ENCODE measurements at regions not wholly inside any gene's neighbourhood (a gene's known extent, or its start where the extent isn't known, plus 50 kb on each side); places are given as distances from the start of the nearest gene placed in this dataset.

GRCh38 chr4:116400480-116400879, 684.9 kb downstream of the TRAM1L1 start:
- FAIRE-seq = no peak

- no peak for FAIRE-seq
Observed at GRCh38 chr4:116397714-116398113, 687.7 kb downstream of the TRAM1L1 start.

- no peak for FAIRE-seq
Observed at GRCh38 chr4:116397291-116397690, 688.1 kb downstream of the TRAM1L1 start.

- FAIRE-seq = no peak
Observed at GRCh38 chr4:116395408-116395807, 690.0 kb downstream of the TRAM1L1 start.

GRCh38 chr4:116391020-116391419, 694.4 kb downstream of the TRAM1L1 start:
- FAIRE-seq = no peak

GRCh38 chr4:116389139-116389538, 696.2 kb downstream of the TRAM1L1 start:
- FAIRE-seq = no peak

GRCh38 chr4:116387937-116388474, 697.4 kb downstream of the TRAM1L1 start:
- no peak for FAIRE-seq

- no peak for FAIRE-seq
Observed at GRCh38 chr4:116386856-116387255, 698.5 kb downstream of the TRAM1L1 start.

GRCh38 chr4:116385583-116385982, 699.8 kb downstream of the TRAM1L1 start:
- FAIRE-seq = no peak

- FAIRE-seq = no peak
Observed at GRCh38 chr4:116374815-116375214, 710.6 kb downstream of the TRAM1L1 start.

- FAIRE-seq = no peak
Observed at GRCh38 chr4:116362583-116362982, 722.8 kb downstream of the TRAM1L1 start.

GRCh38 chr4:116361790-116362189, 723.6 kb downstream of the TRAM1L1 start:
- FAIRE-seq = no peak

- no peak for FAIRE-seq
Observed at GRCh38 chr4:116358633-116359222, 726.6 kb downstream of the TRAM1L1 start.

- FAIRE-seq = no peak
Observed at GRCh38 chr4:116357758-116358157, 727.6 kb downstream of the TRAM1L1 start.

- FAIRE-seq = no peak
Observed at GRCh38 chr4:116346750-116347149, 738.6 kb downstream of the TRAM1L1 start.

GRCh38 chr4:116343809-116344208, 741.6 kb downstream of the TRAM1L1 start:
- FAIRE-seq = no peak

GRCh38 chr4:116342143-116342542, 743.2 kb downstream of the TRAM1L1 start:
- no peak for FAIRE-seq

GRCh38 chr4:116332508-116332907, 752.9 kb downstream of the TRAM1L1 start:
- FAIRE-seq = no peak

GRCh38 chr4:116328261-116328860, 757.0 kb downstream of the TRAM1L1 start:
- FAIRE-seq = no peak

- no peak for FAIRE-seq
Observed at GRCh38 chr4:116323606-116324005, 761.8 kb downstream of the TRAM1L1 start.

- FAIRE-seq = no peak
Observed at GRCh38 chr4:116321471-116321870, 763.9 kb downstream of the TRAM1L1 start.

GRCh38 chr4:116320859-116321258, 764.5 kb downstream of the TRAM1L1 start:
- no peak for FAIRE-seq

GRCh38 chr4:116303736-116304188, 781.6 kb downstream of the TRAM1L1 start:
- no peak for FAIRE-seq

GRCh38 chr4:116302990-116303735, 782.2 kb downstream of the TRAM1L1 start:
- FAIRE-seq = no peak

All from G401.6 (cell line).